GM18867 (cell line): ENCODE measurements at regions not wholly inside any gene's neighbourhood (a gene's known extent, or its start where the extent isn't known, plus 50 kb on each side); places are given as distances from the start of the nearest gene placed in this dataset.
"Not testable (repeated sequence)": the region's sequence is repeated elsewhere in the genome, so short reads cannot be mapped to it uniquely, and the experiment has no call there.

Experiments
- ATAC-seq: cut with Tn5 transposase; IDR thresholded peaks from one replicate; pipeline ENCODE4 v1.9.1; 2021; ENCODE audit warnings: mild to moderate bottlenecking, moderate library complexity; ENCODE audit not compliant: unreplicated experiment

DNA sequence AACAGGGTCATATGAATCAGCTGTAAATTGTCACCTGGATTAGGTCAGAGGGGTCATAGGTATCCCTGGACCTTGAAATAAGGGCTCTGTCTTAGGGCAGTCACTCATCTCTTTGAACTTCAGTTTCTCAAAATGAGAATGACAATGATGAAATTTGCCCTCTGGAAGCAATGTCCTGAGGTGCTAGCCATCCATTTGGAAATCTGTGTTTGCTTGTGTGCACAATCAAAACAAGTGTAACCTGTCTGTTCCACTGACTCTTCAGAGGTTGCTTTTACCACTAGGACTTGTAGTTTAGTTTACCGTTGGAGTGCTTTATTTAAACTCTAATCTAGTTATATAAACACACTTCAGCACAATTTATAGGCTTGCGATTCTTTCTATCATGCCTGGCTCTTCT is 297.3 kb downstream of the CCDC74A start:
- not testable (repeated sequence) for ATAC-seq

GRCh38 chr2:131827481-131828163 is 299.9 kb downstream of the CCDC74A start:
- ATAC-seq: no peak

- ATAC-seq: no peak
Observed at GRCh38 chr2:131828164-131828561, 300.5 kb downstream of the CCDC74A start.

DNA sequence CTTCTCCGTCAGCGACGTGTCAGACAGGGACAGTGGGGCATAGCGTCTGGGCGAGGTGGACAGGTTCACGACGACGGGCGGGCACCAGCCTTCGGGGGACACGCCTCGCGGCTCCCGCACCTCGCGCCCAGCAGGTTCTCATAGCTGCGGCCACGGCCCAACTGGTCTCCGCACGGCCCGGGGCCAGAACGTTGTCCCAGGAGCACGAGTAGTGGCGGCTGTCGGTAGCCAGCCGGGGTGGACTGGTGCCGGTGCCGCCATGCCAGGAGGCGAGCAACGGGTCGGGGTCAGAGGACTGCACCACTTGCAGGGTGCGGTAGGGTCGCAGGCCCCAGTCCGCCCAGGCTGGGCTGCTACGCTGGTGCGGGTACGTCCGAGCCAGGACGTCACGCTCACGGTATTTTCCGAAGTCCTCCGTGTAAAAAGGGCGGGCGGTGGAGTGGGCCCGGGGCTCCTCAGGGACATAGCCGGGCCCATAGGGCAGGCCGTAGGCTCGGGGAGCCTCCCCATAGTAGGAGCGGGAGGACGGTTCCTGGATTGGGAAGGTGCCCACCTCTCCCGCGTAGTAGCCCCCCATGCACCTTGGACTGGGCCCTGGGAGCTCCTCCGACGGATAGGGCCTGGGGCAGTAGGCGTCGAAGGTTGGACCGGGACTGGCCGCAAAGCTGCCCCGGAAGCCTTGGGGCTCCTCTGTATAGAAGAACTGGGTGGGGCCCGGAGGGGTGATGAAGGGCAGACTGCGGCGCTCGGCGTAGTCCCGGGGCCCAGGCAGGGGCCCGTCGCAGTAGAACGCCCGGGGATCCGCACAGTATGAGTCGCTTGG is 301.2 kb downstream of the CCDC74A start:
- ATAC-seq: not testable (repeated sequence)

DNA sequence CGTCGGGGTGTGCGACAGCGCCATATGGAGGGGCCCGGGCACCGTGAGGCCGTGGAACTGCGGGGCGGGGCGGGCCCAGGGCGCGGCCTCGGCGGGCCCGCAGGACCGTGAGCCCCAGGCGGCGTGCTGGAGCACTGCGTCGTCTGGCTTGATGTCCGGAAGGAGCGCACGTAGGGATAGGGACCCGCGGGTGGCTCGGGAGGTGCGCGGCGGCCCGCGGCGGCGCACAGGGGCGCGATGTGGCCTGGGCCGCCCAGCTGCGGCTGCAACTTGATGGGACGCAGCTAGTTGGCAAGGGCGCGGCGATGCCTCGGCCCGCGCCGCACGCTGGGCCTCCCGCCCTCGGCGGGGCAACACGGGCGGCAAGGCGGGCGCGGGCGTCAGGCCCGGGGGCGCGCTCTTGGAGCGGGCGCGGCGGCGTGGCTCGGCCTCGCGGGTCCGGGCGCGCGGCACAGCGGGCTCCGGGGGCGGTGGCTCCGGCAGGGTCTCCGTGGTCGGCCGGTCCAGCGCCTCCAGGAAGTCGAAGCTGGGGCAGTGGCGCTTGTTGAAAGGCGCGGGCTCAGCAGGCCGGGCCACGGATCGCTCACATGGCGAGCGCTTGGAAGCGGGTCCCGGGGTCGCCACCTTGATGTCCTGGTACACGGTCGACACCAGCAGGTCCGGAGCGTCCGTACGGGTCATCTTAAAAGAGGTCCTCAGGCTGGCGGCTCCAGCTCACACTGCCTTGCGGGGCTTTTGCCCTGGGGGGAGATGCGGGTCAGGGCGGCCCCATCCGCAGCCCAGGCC is 302.0 kb downstream of the CCDC74A start:
- not testable (repeated sequence) for ATAC-seq

GRCh38 chr2:131830242-131830945 is 302.7 kb downstream of the CCDC74A start:
- not testable (repeated sequence) for ATAC-seq

DNA sequence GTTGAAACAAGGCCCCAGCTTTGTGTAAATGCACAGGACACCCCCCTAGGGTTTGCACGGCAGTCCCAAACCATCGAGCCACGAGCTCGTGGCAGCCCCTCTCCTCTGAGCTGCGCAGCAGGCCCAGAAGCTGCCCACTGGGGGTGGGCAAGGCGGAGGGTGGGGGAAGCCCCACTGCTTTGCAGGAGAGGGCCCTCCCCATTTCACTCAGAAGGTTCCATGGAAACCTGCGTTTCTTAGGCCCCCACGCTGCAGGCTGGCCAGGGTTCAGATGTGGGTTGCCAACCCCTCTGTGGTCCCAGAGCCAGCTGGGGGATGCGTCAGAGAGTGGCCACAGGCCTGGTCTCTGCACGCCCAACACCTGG is 303.2 kb downstream of the CCDC74A start:
- ATAC-seq: not testable (repeated sequence)

DNA sequence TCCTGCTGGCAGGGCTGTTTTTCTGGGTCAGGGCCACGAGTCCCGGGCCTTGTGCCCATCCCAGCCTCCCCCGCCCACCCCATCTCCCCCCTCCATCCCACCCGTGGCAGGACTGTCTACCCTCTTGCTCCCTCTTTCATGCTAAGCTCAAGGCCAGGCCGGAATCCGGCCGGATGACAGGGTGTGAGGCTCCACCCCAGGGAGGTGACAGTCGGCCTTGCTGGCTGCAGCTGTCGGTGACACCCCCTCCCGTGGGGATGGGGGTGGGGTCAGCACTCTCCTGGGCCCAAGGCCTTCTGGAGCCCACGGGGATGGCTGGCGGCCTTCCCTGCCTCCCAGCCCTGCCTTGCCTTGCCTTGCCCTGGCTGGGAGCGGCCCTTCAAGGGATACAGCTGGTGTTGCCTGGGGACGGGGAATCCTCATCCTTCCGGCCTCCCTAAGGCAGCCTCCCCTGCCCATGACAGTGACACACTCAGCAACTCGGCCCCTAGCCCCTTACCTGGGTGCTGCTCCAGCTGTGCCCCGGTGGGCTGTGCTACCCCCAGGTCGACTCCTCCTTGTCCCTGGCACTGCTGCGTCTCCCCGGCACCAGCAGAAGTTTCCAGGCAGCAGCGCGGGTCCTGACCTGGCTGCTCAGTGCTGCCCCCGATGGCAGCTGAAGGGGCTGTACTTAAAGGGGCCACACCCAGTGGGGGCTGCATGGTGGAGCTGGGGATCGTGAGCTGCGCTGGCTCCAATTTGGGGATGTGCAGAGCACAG is 303.9 kb downstream of the CCDC74A start:
- peak; percentile 65 for ATAC-seq

DNA sequence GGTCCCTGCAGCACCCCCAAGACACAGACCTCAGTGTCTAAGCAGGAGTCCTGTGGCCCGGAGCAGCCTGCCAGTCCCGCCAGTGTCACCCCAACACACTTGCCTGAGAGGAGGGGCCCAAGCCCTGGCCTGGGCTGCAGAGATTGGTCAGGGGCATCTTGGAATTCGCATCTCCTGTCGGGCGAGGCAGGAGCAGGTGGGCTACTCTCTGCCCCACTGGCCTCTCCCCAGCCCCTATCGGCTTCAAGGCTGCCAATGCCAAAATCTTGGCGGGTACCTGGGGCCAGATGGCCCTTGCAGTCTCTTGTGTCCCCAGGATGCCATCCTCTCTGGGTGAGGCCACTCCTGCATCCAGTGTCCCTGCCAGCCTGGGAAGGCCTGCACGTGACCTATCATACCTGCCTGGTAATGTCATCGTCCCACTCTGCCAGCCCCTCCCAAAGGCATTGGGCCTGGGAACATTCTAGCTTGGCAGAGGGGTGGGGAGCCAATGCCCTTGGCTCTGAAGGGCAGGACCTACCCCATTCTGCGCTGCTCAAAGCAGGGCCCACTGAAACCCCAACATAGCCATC is 304.6 kb downstream of the CCDC74A start:
- ATAC-seq: not testable (repeated sequence)

DNA sequence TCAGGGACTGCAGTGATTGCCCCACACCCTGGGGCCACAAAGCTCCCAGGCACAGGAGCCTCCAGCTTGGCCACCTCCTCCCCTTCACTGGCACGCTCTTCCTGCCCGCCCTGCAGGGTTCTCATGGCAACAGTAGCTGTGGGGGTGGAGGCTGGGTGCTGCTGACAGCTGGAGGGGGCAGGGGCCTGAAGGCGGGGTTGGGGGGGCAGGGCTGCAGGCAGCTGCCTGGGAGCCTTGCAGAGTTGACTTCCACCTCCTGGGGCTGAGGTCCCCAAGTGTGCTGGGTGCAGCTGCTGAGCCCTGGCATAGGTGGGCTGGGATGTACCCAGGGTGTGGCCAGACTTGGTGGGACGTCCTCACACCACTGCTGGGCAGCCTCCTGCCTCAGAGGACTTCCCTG is 305.2 kb downstream of the CCDC74A start:
- ATAC-seq: not testable (repeated sequence)

DNA sequence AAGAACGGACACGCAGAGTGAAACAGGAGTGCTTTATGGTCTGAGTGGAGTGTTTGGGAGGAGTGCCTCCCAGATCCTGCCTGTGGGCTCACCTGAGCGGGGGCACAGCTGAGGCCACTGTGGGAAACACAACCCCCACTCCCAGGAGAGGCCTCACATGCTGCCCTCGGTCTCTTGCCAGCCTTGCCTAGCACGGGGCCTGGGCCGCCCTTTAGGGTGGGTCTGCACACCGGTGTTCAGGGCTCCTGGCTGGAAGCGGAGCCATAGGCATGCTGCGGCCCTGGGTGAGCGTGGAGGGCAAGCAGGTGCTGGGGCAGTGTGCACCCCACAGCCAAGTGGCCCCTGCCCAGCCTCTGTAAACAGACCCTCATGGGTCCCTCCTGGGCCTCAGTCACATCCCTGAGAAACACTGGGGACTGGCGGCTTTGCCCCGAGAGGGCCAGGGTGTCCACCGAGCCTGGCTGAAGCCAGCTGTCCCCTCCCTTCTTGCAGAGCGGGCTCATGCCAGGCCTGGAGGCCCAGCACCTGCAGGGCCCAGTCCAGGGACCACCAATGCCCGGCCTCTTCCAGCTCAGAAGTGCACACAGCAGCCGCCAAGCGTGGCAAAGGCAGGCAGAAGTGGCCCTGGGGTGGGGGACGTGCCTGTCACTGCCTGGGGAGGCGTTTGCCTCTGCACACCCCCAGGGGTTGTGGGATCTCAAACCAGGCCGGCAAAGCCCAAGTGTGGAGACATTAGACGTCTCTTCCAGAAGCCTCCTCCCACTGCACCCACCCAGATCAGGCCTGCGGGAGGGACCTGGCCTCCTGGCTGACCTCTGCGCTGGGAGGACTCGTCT is 305.9 kb downstream of the CCDC74A start:
- not testable (repeated sequence) for ATAC-seq

DNA sequence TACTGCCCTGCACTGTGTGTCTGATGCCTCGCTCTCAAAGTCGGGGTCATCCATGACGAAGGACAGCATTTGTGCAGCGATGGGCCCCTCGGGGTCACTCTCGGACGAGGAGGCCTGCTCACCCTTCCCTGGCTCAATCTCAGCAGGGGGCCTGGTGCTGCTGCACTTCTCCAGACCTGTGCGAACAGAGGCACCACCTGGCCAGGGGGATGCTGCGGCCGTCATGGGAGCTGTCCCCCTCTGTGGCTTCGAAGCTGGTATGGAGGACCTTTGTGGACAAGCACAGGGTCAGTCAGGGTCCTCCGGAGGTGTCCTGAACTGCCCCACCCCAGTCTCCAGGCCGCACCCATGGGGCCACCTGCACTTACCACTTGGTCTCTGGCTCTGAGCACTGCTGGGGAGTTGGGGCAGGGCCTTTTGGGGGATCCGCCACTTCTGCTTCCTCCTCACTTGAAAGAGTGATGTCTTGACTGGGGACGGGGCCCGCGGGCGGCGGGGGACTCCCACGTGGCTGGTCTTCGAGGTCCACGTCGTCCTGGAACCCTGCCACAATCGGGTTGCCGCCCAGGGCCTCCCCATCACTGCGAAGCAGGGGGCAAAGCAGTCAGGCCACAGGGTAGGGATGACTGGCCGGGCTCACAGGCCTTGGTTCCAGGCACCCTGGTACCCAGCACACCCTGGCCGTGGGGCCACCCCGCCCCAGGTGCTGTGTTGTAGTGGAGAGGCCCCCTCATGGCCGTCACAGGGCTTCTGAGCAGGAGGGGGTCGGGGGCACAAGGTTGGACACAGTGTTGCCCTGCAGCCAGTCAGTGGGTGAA is 306.7 kb downstream of the CCDC74A start:
- not testable (repeated sequence) for ATAC-seq

DNA sequence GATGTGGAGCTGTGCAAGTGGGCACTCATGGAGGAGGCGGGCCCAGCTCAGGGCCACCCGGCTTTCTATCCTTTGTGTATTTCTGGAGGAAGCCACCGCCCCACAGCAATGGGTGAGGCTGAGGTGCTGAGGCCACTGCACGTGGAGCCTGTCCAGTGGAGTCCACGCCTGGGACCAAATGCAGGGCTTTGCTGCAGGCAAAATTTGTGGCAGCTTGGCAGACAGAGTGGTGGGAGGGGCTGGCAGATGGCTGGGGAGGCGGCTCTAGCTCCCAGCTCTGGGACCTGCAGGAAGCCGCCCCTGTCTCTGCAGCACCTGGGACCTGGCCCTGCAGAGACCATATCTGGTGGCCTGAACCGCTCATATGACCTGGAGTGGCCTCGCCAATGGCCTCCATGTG is 307.3 kb downstream of the CCDC74A start:
- not testable (repeated sequence) for ATAC-seq

GRCh38 chr2:131835621-131836091 is 308.0 kb downstream of the CCDC74A start:
- no peak for ATAC-seq

DNA sequence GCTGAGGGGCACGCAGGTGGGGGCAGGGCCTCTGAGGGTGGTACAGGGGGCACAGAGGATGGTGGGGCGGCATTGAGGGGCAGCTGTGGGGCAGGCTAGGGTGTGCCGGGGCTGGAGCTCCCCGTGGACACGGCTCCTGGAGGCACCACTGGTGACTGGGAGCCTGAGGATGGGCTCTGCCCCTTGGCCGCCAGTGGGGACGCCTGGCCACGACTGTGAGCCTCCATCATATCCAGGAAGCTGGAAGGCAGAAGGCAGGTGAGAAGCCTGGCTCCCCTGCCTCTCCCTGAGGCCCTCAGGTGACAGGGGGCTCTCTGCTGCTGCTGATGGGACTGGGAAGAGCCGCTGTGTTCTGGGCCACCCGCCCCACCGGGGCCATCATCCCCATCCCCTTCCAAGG is 308.4 kb downstream of the CCDC74A start:
- not testable (repeated sequence) for ATAC-seq

- ATAC-seq: not testable (repeated sequence)
Observed at GRCh38 chr2:131844044-131844443, 316.4 kb downstream of the CCDC74A start.

GRCh38 chr2:131856202-131856601 is 305.6 kb downstream of the ANKRD30BL start:
- ATAC-seq: not testable (repeated sequence)

DNA sequence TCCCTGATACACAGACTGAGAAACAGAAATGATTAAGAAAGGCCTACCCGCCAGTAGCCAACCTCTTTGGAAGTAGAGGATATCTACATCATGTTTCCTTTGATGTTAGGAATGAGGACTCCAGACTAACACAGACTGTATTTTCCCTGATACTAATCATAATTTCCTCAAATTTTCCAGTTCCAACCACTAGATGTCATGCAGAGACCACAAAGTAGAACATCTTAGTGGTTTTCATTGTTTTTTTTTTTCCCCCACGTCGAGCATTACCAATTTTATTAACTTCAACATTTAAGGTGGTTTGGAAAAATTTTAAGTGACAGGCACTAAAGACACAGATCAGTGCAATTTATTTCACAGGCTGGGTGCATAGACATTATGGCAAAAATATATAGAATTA is 303.6 kb downstream of the ANKRD30BL start:
- not testable (repeated sequence) for ATAC-seq
